ENCODE measurements at regions not wholly inside any gene's neighbourhood (a gene's known extent, or its start where the extent isn't known, plus 50 kb on each side); places are given as distances from the start of the nearest gene placed in this dataset.
"Not testable (repeated sequence)": the region's sequence is repeated elsewhere in the genome, so short reads cannot be mapped to it uniquely, and the experiment has no call there.

DNA sequence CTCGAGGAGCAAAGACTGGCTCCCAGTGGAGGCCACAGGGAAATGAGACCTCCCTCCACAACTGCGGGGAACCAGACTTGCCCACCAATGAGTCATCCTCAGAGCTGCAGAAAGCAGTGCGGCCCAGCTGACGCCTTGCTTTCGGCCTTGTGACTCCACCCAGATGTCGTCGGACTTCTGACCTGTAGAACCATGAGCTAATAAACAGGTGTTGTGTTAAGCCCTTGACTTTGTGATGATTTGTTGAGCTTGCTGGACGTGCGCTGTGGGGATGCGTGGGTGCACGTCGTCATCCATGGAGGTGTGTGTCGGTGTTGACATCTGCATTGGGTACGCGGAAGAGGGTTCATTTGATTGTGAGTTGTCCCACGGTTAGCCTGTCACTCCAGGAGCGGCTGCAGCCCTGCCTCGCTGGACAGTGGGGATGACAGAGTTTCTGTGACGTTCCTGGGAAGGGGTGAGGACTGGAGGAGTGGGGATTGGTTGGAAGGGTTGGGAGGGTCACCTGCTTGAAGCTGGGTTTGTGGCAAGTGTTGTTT, 154.1 kb downstream of the SH3BP4 start:
- no peak for DNase-seq

DNA sequence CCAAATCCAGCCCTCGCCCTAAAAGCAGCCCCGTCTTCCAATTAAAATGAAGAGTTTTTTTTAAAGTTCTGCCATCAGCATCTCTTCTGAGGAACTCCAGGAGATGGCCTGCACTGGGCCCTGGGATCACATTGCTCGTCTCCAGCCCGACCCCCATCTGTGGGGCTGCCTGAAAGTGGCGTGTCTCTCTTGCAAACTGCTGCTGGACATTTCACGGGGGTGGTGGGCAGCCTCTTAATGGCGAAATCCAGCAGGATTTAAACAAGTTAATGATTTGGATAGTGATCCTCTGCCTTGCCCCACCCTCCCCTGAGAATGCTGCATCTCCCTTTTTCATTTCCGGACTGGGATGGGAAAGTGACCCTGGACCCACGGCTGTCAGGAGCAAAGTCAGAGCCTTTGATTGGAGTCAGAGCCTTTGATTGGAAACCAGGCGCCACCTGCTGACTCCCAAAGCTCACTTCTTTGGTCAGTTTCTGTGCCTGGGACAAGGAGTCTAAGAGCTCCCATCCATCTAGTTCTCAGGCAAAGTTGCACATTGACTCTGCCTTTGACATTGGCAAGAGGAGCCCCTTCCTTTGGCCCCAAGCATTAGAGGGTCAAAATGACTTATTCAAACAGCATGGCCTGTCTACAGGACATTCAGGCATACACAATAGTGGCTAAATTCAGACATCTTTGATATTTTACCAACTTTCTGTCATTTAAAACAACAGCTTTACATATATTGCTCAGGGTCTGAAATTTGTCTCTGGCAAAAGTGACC, 155.2 kb downstream of the SH3BP4 start:
- peak; percentile 61 for DNase-seq

DNA sequence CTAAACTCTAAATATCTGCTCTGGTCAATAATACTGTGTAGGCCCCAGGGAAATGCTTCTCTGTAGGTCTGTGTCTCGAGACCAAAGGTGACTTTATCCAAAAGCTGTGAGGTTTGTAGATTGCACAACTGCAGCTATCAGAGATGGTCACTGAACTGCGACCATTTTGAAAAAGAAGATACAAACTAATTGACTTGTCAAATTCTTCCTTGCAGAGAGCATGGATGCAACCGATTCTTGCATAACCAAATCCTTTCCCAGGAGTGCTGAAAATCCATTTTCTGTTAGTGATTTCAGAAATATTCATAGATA, 155.8 kb downstream of the SH3BP4 start:
- DNase-seq = no peak

DNA sequence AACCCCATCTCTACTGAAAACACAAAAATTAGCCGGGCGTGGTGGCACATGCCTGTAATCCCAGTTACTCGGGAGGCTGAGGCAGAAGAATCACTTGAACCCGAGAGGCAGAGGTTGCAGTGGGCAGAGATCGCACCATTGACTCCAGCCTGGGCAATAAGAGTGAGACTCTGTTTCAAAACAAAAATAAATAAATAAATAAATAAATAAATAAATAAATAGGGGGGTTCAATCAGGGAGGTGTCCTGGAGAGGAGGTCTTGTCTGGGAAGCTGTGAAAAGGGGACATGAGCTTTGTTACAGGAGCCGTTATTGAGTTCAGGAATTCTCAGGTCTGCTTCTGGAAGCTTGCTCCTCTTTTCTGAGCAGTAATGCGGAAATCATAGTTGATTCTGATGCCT, 157.7 kb downstream of the SH3BP4 start:
- DNase-seq = not testable (repeated sequence)

DNA sequence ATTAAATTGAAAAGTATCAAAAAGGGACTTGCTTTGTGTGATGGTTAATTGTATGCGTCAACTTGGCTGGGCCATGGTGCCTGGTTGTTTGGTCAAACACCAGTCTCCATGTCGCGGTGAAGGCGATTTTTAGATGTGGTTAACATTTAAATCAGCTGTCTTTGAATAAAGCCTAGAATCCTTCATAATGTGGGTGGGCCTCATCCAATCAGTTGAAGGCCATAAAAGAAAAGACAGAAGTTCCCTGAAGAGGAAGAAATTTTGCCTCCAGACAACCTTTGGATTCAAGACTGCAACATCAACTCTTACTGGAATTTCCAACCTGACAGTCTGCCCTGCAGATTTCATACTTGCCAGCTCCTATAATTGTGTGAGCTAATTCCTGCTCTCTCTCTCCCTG, 160.5 kb downstream of the SH3BP4 start:
- DNase-seq = no peak

DNA sequence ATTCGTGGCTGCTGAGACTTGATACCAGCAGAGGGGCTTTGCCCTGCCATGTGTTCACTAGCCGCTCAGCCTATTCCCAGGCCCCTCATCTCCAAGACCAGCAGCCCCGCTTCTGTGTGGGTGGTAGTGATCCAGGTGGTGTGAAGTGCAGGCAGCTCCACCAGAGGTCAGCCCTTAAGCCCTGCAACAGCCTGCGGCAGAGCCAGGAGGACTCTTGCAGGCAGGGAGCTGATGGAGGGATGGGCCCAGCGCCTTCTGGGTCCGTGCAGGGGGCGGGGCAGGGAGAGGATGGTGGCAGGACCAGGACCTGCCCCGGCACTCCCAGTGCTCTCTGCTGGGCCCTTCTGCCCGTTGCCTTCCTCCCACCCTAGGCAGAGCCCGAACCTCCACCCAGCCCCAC, 162.0 kb downstream of the SH3BP4 start:
- DNase-seq = no peak

DNA sequence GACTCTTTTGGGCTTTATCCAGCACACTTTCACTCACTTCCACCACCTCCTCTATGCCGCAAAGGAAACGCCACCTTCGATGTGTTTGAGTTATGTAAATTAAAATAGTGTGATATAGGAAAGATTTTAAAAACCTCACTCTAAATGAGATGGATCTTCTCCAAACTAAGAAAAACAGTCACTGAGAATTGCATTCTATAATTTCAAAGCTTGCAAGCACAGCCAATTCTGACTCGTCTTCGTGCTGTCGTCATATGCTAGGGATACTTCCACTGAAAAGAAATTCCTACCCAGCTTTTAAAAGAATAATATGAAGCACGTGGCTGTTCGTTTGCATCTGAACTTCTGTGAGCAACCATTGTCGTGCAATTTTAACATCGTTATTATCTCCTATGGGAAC, 162.5 kb downstream of the SH3BP4 start:
- DNase-seq = no peak

DNA sequence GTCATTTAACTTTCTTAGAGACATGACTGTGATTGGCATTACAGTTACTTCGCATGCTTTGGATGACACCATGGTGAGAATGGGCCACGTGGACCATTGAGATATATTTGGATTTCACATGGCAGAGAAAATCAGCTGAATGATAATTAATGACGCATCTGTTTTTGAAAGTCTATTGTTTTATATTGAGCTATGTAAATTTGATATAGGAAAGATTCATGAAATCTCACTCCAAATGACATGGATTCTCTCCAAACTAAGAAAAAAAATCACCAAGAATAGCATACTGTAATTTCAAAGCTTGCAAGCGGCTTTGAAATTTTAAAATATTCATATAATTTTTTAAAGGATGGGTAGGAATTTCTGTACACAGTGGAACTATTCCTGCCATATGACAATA, 163.7 kb downstream of the SH3BP4 start:
- DNase-seq = no peak

DNA sequence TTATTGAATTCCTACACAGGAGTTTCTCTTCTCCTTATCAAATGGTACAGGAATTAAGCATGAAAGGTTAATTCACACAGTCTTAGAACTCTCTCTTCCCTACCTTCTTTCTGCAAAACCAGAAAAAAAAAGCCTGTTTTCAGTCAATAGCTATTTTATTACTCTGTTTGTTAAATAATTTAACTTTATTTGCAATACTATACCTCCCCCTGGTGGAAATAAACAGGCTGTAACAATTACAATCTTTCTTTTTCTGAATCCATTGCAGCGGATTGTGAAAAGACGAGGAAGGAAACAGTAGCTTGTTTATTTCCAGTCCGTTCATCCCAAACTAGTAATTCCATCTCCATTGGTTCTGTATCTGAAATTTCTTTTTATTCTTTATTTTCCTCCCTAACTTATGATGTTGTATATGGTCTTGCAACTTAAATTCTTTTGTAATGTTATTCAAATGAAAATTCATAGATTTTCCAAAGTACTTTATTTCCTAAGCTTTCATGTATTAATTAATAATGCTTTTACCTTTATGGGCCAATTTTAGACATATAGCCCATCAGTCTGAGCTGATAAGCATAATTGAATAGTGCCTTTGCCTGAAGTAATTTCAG, 165.2 kb downstream of the SH3BP4 start:
- peak; percentile 22 for DNase-seq

DNA sequence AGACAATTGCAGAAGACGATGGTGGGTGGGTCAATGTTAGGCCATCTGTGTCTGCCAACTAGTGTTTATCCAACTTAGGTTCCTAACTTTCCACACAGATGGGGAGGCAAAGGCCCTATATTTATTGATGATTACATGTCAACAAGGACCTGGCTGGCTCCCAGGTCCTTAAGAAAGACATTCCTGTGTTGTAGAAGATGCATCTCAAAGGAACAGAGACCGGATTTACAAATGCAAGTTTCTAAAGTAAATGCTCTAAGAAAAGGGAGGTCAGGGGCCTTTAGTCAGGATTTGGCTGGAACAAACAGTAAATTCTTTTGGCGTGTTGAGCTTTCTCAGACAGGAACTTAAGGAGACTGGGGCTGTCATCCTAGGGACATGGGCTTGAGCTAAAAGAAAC, 175.0 kb downstream of the SH3BP4 start:
- DNase-seq = no peak

DNA sequence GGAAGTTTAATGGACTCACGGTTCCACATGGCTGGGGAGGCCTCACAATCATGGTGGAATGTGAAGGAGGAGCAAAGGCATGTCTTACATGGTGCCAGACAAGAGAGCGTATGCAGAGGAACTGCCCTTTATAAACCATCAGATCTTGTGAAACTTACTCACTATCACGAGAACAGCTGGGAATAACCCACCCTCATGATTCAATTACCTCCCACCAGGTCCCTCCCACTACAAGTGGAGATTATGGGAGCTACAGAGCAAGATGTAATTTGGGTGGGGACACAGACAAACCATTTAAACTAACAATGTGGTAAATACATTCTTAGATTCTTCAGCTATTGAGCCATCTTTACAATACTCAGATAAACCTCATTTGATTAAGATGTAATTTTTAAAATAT, 176.1 kb downstream of the SH3BP4 start:
- no peak for DNase-seq

DNA sequence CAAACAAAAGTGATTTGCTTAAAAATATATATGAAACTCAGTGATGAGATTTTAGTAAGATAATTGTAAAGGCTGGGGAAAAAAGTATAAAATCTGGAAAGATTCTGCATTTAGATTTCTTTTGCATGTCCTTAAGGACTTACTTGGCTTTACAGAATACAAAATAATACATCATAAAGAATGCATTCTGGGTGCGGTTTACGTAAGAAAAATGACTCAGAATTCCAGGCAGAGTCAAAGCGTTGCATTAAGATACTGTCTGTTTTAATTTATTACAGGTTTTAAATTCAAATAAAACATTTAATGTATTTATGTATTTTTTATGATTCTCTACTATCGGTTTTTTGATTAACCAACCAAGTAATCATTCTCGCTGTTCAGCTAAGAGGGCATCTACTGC, 178.0 kb downstream of the SH3BP4 start:
- DNase-seq = no peak

DNA sequence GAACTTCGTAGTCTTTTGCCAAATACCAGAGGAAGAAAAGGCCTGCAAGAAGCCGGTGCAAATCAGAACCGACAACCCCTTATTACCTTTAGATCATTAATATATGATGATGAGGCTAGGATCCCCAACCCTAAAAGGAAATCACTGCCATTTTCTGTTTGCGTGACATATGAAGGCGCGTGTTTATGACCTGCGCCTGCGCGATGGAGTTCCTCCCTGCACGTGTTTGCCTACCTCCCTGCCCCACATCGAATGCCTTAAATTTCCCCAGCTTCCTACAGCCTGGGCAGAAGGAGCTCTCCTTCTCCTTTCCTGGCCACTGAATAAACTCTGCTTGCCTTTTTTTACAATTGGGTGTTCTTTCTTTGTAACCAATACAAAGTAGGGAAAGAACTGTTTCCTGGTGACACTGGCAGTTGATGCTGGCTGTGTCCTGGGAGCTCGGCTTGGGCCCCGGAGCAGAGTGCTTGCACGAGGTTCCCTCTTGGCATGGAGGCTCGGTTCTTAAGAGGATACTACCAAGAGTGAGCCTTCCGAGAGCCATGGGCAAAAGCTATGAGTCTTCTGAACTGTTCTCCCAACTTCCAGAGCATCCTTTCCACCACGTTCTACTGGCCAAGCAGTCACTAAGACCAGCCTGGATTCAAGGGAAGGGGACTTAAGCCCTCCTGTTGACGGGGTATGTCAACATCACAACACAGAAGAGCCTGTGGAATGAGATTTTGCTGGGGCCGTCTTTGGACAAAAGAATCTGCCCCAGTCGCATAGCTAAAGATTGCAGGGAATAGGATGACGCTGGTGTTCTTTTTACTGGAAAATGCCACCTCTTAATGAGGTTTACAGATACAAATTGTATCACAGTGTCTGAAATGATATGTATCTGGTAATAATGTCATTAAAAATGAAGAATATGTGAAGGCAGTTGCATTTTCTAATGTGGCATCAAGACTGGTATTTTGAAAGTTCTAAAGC, 179.8 kb downstream of the SH3BP4 start:
- no peak for DNase-seq

DNA sequence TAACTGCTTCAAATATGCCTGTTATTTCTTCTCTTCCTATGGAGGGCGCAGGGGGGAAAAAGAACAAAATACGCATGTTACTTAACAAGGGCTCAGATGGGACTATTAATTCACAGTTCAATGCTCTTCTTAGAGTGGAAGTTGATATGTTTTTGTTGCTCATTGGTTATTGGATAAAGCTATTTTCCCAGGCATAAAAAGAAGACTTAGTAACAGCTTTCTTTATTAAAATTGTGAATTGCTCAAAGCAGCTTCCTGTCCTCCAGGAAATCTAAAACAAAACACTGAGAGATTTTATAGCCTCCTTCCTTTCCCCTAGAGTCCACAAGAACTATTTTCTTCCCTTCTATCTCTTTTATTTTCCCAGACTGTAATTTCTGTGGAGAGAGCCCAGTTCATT, 180.8 kb downstream of the SH3BP4 start:
- DNase-seq = no peak

DNA sequence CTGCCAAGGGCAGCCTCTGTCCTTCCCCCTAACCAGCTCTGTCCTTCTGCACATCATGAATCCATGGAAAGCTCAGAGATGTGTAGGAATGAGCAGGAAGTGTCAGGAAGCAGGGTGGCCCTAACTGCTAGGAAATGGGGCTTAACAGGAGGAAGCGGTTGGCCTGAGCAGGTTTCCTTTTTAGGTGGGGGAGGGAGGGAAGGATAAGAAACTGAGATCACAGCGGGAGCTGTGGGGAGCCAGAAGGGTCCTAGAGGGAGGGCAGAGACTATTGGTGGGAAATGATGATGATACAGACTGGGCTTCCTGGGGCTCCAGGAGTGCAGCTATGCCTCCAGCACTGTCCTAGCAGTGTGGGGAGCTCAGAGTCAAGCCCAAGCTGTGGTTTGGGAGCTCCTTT, 182.0 kb downstream of the SH3BP4 start:
- DNase-seq = no peak

DNA sequence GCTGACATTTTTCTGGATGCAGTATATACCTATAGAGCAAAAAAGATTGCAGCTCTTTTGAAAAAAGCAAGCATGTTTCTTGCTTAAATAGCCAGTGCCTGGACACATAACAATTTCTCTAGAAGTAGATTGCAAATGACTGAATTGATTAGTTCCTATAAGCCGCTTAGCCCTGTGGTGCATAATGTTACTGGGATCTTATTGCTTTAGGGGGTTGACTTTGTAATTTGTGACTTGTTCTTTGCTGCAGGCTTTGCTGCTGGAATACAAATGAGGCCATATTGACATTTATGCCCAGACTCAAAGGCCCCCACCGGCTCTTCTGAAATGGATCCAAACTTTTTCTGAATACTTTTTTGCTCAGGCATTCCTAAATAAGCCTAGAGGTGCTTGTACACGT, 182.6 kb downstream of the SH3BP4 start:
- no peak for DNase-seq

DNA sequence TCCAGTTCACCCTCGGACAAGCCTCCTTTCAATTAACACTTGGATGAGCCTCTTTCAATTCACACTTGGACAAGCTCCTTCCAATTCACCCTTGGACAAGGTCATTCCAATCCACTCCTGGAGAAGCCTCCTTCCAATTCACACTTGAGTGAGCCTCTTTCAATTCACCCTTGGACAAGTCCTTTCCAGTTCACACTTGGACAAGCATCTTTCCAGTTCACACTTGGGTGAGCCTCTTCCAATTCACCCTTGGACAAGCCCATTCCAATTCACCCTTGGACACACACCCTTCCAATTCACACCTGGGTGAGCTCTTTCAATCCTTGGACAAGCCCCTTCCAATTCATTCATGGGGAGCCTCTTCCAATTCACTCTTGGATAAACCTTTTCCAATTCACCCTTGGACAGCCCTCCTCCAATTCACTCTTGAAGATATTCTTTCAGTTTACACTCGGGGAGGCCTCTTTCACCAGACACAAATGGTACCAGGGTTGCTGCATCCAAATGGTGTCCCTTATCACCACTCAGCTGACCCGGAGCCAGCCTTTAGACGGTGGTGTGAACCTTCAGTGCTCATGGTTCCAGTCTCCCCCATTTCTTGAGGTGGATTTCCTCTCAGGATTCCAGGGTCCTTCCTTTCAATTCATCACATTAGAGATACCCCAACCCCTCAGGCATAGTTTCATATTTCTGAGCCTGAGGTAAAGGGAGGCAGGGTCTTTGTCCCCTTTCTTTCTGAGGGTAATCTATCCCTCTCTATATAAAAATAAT, 183.6 kb downstream of the SH3BP4 start:
- no peak for DNase-seq

DNA sequence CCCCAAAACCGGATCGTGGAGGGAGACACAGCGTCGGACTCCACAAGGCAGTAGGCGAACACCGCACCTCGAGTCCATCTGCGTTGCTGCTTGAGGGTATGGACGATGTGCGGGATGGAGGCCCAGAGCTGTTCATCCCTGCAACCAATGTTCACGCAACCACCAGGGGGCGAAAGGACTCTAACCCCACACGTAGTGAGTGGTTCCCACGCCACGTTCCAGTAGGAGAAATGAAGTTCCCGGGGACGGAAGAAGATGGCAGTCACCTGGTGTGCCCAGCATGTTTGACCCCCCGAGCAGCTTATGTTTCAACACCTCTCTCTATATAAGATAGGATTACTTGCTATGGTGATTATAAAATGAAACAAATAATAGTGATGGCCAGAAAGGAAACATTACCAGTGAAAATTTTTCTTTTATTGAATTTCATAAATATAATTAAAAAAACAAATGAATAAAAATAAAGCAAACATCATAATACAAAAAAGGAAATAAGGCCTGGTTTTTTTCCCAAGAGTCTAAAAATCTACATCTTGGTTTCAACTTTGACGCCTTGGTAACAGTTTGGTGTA, 184.3 kb downstream of the SH3BP4 start:
- DNase-seq = peak; percentile 63

DNA sequence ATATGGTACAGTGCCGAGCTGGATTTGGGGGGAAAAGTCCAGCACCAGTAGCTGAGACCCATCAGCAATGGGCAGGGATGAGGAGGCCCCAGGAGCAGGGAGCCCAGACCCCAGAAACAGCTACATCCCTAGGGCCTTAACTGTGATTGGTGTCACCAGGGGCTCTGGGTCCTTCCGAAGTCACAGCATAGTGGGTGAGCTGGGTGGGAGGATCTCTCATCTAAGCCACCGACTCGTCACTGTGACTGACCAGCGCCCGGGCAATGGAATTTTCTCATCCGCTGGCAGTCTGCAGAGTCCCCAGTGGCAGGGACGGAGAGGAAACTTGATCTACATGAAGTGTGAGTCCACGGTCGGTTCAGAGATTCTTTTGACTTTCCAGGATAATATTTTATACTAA, 186.5 kb downstream of the SH3BP4 start:
- no peak for DNase-seq

DNA sequence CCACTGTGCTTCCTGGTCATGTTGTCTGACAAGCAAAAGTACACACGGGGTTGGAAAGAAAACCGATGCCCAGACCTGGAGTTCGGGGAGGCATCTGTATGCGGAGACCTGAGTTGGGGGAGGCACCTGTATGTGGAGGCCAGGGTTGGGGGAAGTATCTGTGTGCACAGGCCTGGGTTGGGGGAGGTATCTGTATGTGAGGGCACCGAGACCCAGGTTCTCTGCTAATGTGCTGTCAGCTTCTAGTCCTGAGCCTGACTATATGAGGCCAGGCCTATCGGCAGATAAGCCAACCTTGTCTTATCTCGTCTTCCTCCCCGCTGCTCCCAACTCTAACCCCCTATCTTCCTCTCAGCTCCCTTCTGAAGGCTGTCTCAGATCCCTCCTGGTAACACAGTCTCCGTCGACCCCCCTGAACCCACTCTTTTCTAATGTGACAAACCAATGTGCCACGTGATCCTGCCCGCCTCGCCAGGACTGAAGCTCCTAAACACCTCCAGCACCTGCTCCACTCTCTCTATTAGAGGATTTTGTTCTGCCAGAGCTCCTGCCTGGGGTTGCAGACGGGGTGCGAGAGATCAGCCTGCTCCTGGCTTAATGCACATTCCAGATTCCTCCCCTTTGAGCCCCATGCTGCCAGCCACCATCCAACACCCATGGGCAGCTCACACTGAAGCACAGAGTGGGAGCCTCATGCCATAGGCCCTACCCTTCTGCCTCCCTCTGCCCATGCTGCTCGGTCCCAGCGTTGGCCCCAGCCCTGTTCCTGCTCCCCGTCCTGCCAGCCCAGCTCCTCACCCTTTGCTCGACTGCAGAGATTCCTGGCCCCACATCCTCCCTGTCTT, 188.4 kb downstream of the SH3BP4 start:
- no peak for DNase-seq

DNA sequence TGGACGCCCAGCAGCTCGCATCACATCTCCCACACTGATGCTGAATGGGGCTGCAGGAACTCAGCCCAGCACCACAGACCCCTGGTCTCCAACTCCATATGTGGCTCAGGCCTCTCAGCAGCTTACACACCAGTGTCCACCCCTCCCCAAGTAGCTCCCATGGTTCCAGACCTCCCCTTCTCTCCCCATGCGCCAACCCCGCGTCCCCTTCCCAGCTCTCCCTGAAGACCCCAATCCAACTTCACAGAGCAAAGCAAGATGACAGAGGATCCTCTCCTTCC, 188.9 kb downstream of the SH3BP4 start:
- DNase-seq = no peak

Measured in SHP77 treated with DMSO at 0.1 percent for 48 hours (cell line).